ENCODE measurements at regions not wholly inside any gene's neighbourhood (a gene's known extent, or its start where the extent isn't known, plus 50 kb on each side); places are given as distances from the start of the nearest gene placed in this dataset.
"Not testable (repeated sequence)": the region's sequence is repeated elsewhere in the genome, so short reads cannot be mapped to it uniquely, and the experiment has no call there.

GRCh38 chr13:88840085-88840484 lies 1168.9 kb downstream of the SLITRK5 start:
- Histone ChIP-seq H3K27ac (no peak overlapping the region), H3K4me3 (no peak overlapping the region), H3K27me3 (no peaks in the 10 kb centered on the region), H3K9me3 (no peaks in the 10 kb centered on the region), H3K36me3 (no peaks in the 10 kb centered on the region), H3K4me1 (no peaks in the 10 kb centered on the region)
- DNase-seq (ENCODE audit: low spot score in 2 of 2) = no peak
- TF ChIP-seq POLR2AphosphoS5 (IDR thresholded peaks at IDR 0.05) (no peak), POLR2A (IDR thresholded peaks at IDR 0.05) (no peak)
- TF ChIP-seq, protein P1, sequence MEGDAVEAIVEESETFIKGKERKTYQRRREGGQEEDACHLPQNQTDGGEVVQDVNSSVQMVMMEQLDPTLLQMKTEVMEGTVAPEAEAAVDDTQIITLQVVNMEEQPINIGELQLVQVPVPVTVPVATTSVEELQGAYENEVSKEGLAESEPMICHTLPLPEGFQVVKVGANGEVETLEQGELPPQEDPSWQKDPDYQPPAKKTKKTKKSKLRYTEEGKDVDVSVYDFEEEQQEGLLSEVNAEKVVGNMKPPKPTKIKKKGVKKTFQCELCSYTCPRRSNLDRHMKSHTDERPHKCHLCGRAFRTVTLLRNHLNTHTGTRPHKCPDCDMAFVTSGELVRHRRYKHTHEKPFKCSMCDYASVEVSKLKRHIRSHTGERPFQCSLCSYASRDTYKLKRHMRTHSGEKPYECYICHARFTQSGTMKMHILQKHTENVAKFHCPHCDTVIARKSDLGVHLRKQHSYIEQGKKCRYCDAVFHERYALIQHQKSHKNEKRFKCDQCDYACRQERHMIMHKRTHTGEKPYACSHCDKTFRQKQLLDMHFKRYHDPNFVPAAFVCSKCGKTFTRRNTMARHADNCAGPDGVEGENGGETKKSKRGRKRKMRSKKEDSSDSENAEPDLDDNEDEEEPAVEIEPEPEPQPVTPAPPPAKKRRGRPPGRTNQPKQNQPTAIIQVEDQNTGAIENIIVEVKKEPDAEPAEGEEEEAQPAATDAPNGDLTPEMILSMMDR (IDR thresholded peaks at IDR 0.05) = no peak
- intact Hi-C loops (cut with DNase I; ENCODE audit: low total_unique reads) = no loop called here

DNA sequence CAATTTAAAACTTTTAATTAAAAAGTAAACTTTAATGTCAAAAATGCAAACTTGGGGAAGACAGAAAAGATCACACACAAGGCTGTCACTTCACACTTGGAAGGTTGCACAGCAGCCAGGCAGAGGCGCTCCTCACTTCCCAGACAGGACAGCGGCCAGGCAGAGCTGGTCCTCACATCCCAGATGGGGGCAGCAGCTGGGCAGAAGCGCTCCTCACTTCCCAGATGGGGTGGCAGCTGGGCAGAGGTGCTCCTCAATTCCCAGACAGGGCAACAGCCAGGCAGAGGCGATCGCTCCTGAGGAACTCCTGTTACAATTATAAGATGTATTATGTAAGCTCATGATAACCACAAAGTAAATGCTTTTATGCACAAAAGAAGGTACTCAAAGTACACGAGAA lies 1181.1 kb downstream of the SLITRK5 start:
- H3K36me3 ChIP-seq; DNase-seq (ENCODE audit: low spot score in 2 of 2); H3K27me3 ChIP-seq; intact Hi-C loops (cut with DNase I; ENCODE audit: low total_unique reads); H3K27ac ChIP-seq; H3K9me3 ChIP-seq; H3K4me1 ChIP-seq; H3K4me3 ChIP-seq: not testable (repeated sequence)

DNA sequence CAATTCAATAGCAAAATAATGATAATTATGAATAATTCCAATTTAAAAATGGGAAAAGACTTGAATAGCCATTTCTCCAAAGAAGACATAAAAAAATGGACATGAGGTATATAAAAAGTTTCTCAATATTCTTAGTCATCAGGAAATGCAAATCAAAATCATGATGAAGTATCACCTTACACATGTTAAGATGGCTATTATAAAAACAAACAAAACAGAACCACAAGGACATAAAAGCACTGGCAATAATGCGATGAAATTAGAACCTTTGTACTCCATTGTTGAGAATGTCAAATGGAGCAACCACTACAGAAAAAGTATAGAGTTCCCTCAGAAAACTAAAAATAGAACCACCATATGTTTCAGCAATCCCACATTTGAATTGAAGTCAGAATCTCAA lies 1186.1 kb downstream of the SLITRK5 start:
- DNase-seq (ENCODE audit: low spot score in 2 of 2) = no peak
- TF ChIP-seq POLR2AphosphoS5 (IDR thresholded peaks at IDR 0.05) (no peak), POLR2A (IDR thresholded peaks at IDR 0.05) (no peak)
- TF ChIP-seq, protein P1 (IDR thresholded peaks at IDR 0.05) = no peak
- H3K4me1 ChIP-seq = no peaks in the 10 kb centered on the region
- no peaks in the 10 kb centered on the region for H3K9me3 ChIP-seq
- intact Hi-C loops (cut with DNase I; ENCODE audit: low total_unique reads) = no loop called here
- no peaks in the 10 kb centered on the region for H3K36me3 ChIP-seq
- no peak overlapping the region for H3K4me3 ChIP-seq
- no peaks in the 10 kb centered on the region for H3K27me3 ChIP-seq
- H3K27ac ChIP-seq = no peak overlapping the region

DNA sequence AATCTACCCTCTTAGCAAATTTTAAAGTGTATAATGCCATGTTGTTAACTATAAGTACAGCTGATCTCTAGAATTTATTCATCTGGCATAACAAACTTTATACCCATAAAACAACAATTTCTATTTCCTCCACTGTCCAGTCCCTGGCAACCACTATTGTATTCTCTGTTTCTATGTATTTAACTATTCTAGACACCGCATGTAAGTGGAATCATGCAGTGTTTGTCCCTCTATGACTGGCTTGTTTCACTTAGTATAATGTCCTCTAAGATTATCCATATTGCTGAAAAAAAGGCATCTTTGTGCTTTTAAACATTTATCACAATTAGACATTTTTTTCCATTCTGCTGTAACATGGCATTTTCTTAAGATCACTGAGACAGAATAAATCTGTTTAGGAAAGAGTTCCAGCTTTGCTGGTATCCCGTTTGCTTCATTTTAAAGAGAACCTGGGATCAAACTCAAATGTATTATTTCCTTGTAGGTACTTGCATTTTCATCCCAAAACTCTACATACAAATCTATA lies 1191.0 kb downstream of the SLITRK5 start:
- DNase-seq (ENCODE audit: low spot score in 2 of 2) = no peak
- H3K36me3 ChIP-seq = no peaks in the 10 kb centered on the region
- H3K4me3 ChIP-seq = no peak overlapping the region
- intact Hi-C loops (cut with DNase I; ENCODE audit: low total_unique reads) = no loop called here
- H3K27me3 ChIP-seq = no peaks in the 10 kb centered on the region
- TF ChIP-seq, protein P1 (IDR thresholded peaks at IDR 0.05) = no peak
- TF ChIP-seq POLR2AphosphoS5 (IDR thresholded peaks at IDR 0.05) = no peak
- TF ChIP-seq POLR2A (IDR thresholded peaks at IDR 0.05) = no peak
- no peak overlapping the region for H3K27ac ChIP-seq
- H3K9me3 ChIP-seq = no peaks in the 10 kb centered on the region
- H3K4me1 ChIP-seq = no peaks in the 10 kb centered on the region

GRCh38 chr13:88863116-88863515 lies 1191.9 kb downstream of the SLITRK5 start:
- DNase-seq (ENCODE audit: low spot score in 2 of 2) = no peak
- no peaks in the 10 kb centered on the region for H3K36me3 ChIP-seq
- no peak overlapping the region for H3K4me3 ChIP-seq
- no peaks in the 10 kb centered on the region for H3K4me1 ChIP-seq
- no peaks in the 10 kb centered on the region for H3K27me3 ChIP-seq
- intact Hi-C loops (cut with DNase I; ENCODE audit: low total_unique reads) = no loop called here
- H3K9me3 ChIP-seq = no peaks in the 10 kb centered on the region
- TF ChIP-seq, protein P1 (IDR thresholded peaks at IDR 0.05) = no peak
- TF ChIP-seq POLR2AphosphoS5 (IDR thresholded peaks at IDR 0.05) = no peak
- no peak for TF ChIP-seq POLR2A (IDR thresholded peaks at IDR 0.05)
- no peak overlapping the region for H3K27ac ChIP-seq

DNA sequence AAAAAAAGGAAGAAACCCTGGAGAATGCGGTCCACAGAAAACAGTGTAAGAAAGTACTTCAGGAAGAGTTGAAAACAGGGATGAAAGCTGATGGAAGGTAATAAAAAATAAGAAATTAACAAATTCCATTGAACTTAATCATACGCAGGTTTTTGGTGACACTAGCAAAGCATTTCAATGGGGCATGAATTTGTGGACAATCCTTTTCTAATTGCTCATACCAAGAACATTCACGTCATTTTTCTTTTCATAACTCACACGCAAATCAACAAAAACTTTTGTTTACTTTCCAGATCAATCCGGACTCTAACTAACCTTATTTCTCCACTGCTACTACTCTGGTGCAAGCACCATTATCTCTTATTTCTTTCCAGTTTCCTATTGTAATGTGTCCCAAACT lies 1195.0 kb downstream of the SLITRK5 start:
- Histone ChIP-seq H3K27me3 (no peaks in the 10 kb centered on the region), H3K27ac (no peak overlapping the region), H3K9me3 (no peaks in the 10 kb centered on the region), H3K36me3 (no peaks in the 10 kb centered on the region), H3K4me1 (no peaks in the 10 kb centered on the region), H3K4me3 (no peak overlapping the region)
- intact Hi-C loops (cut with DNase I; ENCODE audit: low total_unique reads) = no loop called here
- DNase-seq (ENCODE audit: low spot score in 2 of 2) = no peak
- TF ChIP-seq POLR2A (IDR thresholded peaks at IDR 0.05) (no peak), POLR2AphosphoS5 (IDR thresholded peaks at IDR 0.05) (no peak)
- TF ChIP-seq, protein P1 (IDR thresholded peaks at IDR 0.05) = no peak
